ENCODE measurements at regions not wholly inside any gene's neighbourhood (a gene's known extent, or its start where the extent isn't known, plus 50 kb on each side); places are given as distances from the start of the nearest gene placed in this dataset.

DNA sequence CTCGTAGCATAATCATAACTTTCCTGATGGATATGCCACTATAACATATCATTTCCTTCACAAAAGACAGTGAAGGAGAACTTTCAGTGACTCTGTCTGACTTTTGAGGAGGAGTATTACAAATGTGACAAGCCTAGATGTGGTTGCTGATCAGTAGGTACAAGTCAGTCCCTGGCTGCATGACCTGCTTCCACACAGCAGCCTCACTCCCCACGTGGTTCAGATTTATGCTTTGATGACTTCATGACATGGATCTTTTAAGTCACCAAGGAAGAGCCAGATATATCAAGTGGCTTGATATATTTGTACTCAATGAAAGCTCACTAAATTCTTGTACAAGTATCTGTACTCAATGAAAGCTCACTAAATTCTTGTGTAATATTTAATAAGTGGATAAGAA lies 50.9 kb upstream of the MKLN1 start:
- TF ChIP-seq, protein P1, sequence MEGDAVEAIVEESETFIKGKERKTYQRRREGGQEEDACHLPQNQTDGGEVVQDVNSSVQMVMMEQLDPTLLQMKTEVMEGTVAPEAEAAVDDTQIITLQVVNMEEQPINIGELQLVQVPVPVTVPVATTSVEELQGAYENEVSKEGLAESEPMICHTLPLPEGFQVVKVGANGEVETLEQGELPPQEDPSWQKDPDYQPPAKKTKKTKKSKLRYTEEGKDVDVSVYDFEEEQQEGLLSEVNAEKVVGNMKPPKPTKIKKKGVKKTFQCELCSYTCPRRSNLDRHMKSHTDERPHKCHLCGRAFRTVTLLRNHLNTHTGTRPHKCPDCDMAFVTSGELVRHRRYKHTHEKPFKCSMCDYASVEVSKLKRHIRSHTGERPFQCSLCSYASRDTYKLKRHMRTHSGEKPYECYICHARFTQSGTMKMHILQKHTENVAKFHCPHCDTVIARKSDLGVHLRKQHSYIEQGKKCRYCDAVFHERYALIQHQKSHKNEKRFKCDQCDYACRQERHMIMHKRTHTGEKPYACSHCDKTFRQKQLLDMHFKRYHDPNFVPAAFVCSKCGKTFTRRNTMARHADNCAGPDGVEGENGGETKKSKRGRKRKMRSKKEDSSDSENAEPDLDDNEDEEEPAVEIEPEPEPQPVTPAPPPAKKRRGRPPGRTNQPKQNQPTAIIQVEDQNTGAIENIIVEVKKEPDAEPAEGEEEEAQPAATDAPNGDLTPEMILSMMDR (IDR thresholded peaks at IDR 0.05; ENCODE audit: low read depth, low read length) = no peak
- H3K4me3 ChIP-seq (ENCODE audit: low read depth, low read length) = no peak overlapping the region
- in situ Hi-C loops (cut with HindIII; ENCODE audit: low sequenced_read_pairs) = no loop called here
- no peak for DNase-seq (ENCODE audit: low read depth, low spot score)
